ENCODE measurements at regions not wholly inside any gene's neighbourhood (a gene's known extent, or its start where the extent isn't known, plus 50 kb on each side); places are given as distances from the start of the nearest gene placed in this dataset.

DNA sequence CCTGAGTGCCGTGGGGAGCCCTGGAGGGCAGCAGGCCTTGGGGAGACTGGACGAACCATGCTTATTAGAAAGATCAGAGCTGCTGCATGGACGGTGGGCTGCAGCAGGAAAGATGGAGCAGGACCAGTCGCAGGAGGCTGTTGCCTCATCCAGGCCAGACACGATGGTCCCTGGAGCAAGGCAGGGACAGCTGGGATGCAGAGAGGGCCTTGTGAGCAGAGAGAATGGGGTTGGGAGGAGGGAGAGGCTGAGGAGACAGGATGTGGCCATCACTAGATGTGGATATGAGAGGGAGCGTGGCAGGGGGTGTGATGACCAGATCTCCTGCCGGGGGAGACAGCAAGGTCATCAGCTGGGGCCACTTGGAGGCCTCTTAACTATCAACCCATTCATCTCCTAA is 727.6 kb downstream of the PTPRU start:
- WGBS, 2 experiments (ENCODE audit: insufficient coverage in 1 of 2, insufficient read length in 1 of 2): 92 to 97% methylated on average over 5 to 6 of the region's 7 CpGs
- H3K4me1 ChIP-seq (ENCODE audit: control insufficient read depth, insufficient read depth, low read length): peaks cover 5% of the 10 kb centered on the region
- no peak for DNase-seq

DNA sequence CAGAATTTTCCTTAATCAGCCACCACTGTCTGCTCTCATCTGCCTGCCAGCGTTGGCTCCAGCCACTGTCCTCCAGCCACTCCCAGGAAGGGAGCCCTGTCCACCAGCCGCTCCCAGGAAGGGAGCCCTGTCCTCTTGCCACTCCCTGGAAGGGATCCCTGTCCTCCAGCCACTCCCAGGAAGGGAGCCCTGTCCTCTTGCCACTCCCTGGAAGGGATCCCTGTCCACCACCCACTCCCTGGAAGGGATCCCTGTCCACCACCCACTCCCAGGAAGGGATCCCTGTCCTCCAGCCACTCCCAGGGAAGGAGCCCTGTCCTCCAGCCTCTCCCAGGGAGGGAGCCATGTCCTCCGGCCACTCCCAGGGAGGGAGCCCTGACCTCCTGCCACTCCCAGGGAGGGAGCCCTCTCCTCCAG is 726.5 kb downstream of the PTPRU start:
- WGBS, 2 experiments (ENCODE audit: insufficient coverage in 1 of 2, insufficient read length in 1 of 2): 87 to 90% methylated on average over 2 to 3 of the region's 3 CpGs
- Histone ChIP-seq H3K27ac (ENCODE audit: low read depth, low read length) (no peak overlapping the region), H3K4me3 (ENCODE audit: low read length) (no peak overlapping the region), H3K4me1 (ENCODE audit: control insufficient read depth, insufficient read depth, low read length) (peaks cover 5% of the 10 kb centered on the region), H3K27me3 (ENCODE audit: control insufficient read depth, insufficient read depth, low read length, poor library complexity, severe bottlenecking) (no peaks in the 10 kb centered on the region), H3K36me3 (ENCODE audit: control insufficient read depth, insufficient read depth, low read length) (no peaks in the 10 kb centered on the region), H3K9ac (ENCODE audit: extremely low read depth, low read length, poor library complexity, severe bottlenecking) (no peak overlapping the region), H3K9me3 (ENCODE audit: control insufficient read depth, low read length) (no peaks in the 10 kb centered on the region)
- Mint-ChIP-seq H3K9me3 (no peaks in the 10 kb centered on the region), H3K36me3 (ENCODE audit: low read depth) (no peaks in the 10 kb centered on the region), H3K27me3 (ENCODE audit: insufficient read depth) (peaks cover 5% of the 10 kb centered on the region), H3K4me1 (peaks cover 4% of the 10 kb centered on the region), H3K4me3 (no peak overlapping the region), H3K27ac (no peak overlapping the region)
- TF ChIP-seq, protein P1, sequence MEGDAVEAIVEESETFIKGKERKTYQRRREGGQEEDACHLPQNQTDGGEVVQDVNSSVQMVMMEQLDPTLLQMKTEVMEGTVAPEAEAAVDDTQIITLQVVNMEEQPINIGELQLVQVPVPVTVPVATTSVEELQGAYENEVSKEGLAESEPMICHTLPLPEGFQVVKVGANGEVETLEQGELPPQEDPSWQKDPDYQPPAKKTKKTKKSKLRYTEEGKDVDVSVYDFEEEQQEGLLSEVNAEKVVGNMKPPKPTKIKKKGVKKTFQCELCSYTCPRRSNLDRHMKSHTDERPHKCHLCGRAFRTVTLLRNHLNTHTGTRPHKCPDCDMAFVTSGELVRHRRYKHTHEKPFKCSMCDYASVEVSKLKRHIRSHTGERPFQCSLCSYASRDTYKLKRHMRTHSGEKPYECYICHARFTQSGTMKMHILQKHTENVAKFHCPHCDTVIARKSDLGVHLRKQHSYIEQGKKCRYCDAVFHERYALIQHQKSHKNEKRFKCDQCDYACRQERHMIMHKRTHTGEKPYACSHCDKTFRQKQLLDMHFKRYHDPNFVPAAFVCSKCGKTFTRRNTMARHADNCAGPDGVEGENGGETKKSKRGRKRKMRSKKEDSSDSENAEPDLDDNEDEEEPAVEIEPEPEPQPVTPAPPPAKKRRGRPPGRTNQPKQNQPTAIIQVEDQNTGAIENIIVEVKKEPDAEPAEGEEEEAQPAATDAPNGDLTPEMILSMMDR (conservative IDR thresholded peaks at IDR 0.05): no peak
- peak; percentile 73 for DNase-seq

More for the DNA sequence above, 727.6 kb downstream of the PTPRU start:
- no peaks in the 10 kb centered on the region for H3K36me3 ChIP-seq (ENCODE audit: control insufficient read depth, insufficient read depth, low read length)
- H3K27ac ChIP-seq (ENCODE audit: low read depth, low read length): peak overlapping the region; percentile 94
- TF ChIP-seq, protein P1 (conservative IDR thresholded peaks at IDR 0.05): no peak
- Mint-ChIP-seq H3K36me3 (ENCODE audit: low read depth) (no peaks in the 10 kb centered on the region), H3K4me1 (peaks cover 4% of the 10 kb centered on the region), H3K9me3 (no peaks in the 10 kb centered on the region), H3K4me3 (no peak overlapping the region), H3K27me3 (ENCODE audit: insufficient read depth) (peaks cover 9% of the 10 kb centered on the region), H3K27ac (no peak overlapping the region)
- no peaks in the 10 kb centered on the region for H3K9me3 ChIP-seq (ENCODE audit: control insufficient read depth, low read length)
- no peak overlapping the region for H3K4me3 ChIP-seq (ENCODE audit: low read length)
- H3K9ac ChIP-seq (ENCODE audit: extremely low read depth, low read length, poor library complexity, severe bottlenecking): no peak overlapping the region
- no peaks in the 10 kb centered on the region for H3K27me3 ChIP-seq (ENCODE audit: control insufficient read depth, insufficient read depth, low read length, poor library complexity, severe bottlenecking)

GRCh38 chr1:29962336-29962735 is 726.0 kb downstream of the PTPRU start:
- Mint-ChIP-seq H3K4me1 (peaks cover 4% of the 10 kb centered on the region), H3K36me3 (ENCODE audit: low read depth) (no peaks in the 10 kb centered on the region), H3K9me3 (no peaks in the 10 kb centered on the region), H3K27ac (no peak overlapping the region), H3K4me3 (no peak overlapping the region), H3K27me3 (ENCODE audit: insufficient read depth) (peaks cover under 1% of the 10 kb centered on the region)
- no peaks in the 10 kb centered on the region for H3K27me3 ChIP-seq (ENCODE audit: control insufficient read depth, insufficient read depth, low read length, poor library complexity, severe bottlenecking)
- 78 to 88% methylated on average over 2 to 5 of the region's 5 CpGs for WGBS, 2 experiments (ENCODE audit: insufficient coverage in 1 of 2, insufficient read length in 1 of 2)
- no peak overlapping the region for H3K27ac ChIP-seq (ENCODE audit: low read depth, low read length)
- H3K4me3 ChIP-seq (ENCODE audit: low read length): no peak overlapping the region
- DNase-seq: peak; percentile 44
- TF ChIP-seq, protein P1 (conservative IDR thresholded peaks at IDR 0.05): no peak
- H3K9me3 ChIP-seq (ENCODE audit: control insufficient read depth, low read length): no peaks in the 10 kb centered on the region
- no peak overlapping the region for H3K9ac ChIP-seq (ENCODE audit: extremely low read depth, low read length, poor library complexity, severe bottlenecking)
- peaks cover 5% of the 10 kb centered on the region for H3K4me1 ChIP-seq (ENCODE audit: control insufficient read depth, insufficient read depth, low read length)
- H3K36me3 ChIP-seq (ENCODE audit: control insufficient read depth, insufficient read depth, low read length): no peaks in the 10 kb centered on the region

All from endodermal cell (in vitro differentiated cells).